HEK293T (cell line): ENCODE measurements at regions not wholly inside any gene's neighbourhood (a gene's known extent, or its start where the extent isn't known, plus 50 kb on each side); places are given as distances from the start of the nearest gene placed in this dataset.

Source experiments
- CTCF ChIA-PET: fragments of 350-600 bp; formaldehyde crosslinking; extraction: SDS; loops from one replicate; lab custom pipeline; 2021; ENCODE audit warnings: antibody characterized with exemption, inconsistent platforms; lab: Yijun Ruan, JAX
- POLR2A ChIA-PET: fragments of 350-600 bp; formaldehyde crosslinking; extraction: SDS; loops from one replicate; lab custom pipeline; 2020; ENCODE audit warnings: antibody characterized with exemption, inconsistent platforms; lab: Yijun Ruan, JAX
- DNase-seq: peaks from one replicate; pipeline ENCODE4 v3.0.0; 2012; ENCODE audit warnings: mixed read lengths; ENCODE audit errors: extremely low spot score
- ARNT ChIP-seq: fragments of 450-650 bp; IDR thresholded peaks from 2 replicates; pipeline ENCODE4 v1.6.1; 2017; ENCODE audit warnings: mild to moderate bottlenecking
- BHLHE40 ChIP-seq: fragments of 450-650 bp; IDR thresholded peaks from 2 replicates; pipeline ENCODE4 v1.6.1; 2016; ENCODE audit warnings: mild to moderate bottlenecking, moderate library complexity, borderline replicate concordance
- CTBP1 ChIP-seq: fragments of 450-650 bp; IDR thresholded peaks from 2 replicates; pipeline ENCODE4 v1.6.1; 2016; ENCODE audit warnings: borderline replicate concordance
- ELF4 ChIP-seq: fragments of 450-650 bp; IDR thresholded peaks from 2 replicates; pipeline ENCODE4 v1.6.1; 2017; ENCODE audit warnings: antibody characterized with exemption
- FOXA1 ChIP-seq: fragments of 450-650 bp; IDR thresholded peaks from 2 replicates; pipeline ENCODE4 v1.6.1; 2016; ENCODE audit warnings: mild to moderate bottlenecking
- FOXK2 ChIP-seq: fragments of 450-650 bp; IDR thresholded peaks from 2 replicates; pipeline ENCODE4 v1.6.1; 2016; ENCODE audit warnings: mild to moderate bottlenecking
- FOXM1 ChIP-seq: fragments of 450-650 bp; IDR thresholded peaks from 2 replicates; pipeline ENCODE4 v1.6.1; 2017; ENCODE audit warnings: mild to moderate bottlenecking, borderline replicate concordance
- HDGF ChIP-seq: fragments of 450-650 bp; IDR thresholded peaks from 2 replicates; pipeline ENCODE4 v1.6.1; 2017; ENCODE audit warnings: antibody characterized with exemption, borderline replicate concordance
- L3MBTL2 ChIP-seq: fragments of 450-650 bp; conservative IDR thresholded peaks from 2 replicates; pipeline ENCODE4 v1.6.1; 2016; ENCODE audit warnings: mild to moderate bottlenecking
- LEF1 ChIP-seq: fragments of 450-650 bp; IDR thresholded peaks from 2 replicates; pipeline ENCODE4 v1.6.1; 2017; ENCODE audit warnings: mild to moderate bottlenecking, borderline replicate concordance
- NFRKB ChIP-seq: fragments of 450-650 bp; IDR thresholded peaks from 2 replicates; pipeline ENCODE4 v1.6.1; 2016; ENCODE audit warnings: mild to moderate bottlenecking, moderate library complexity
- PKNOX1 ChIP-seq: fragments of 450-650 bp; IDR thresholded peaks from 2 replicates; pipeline ENCODE4 v1.6.1; 2016
- SP1 ChIP-seq: fragments of 450-650 bp; IDR thresholded peaks from 2 replicates; pipeline ENCODE4 v1.6.1; 2017
- SUZ12 ChIP-seq: fragments of 450-650 bp; IDR thresholded peaks from 2 replicates; pipeline ENCODE4 v1.6.1; 2016; ENCODE audit warnings: mild to moderate bottlenecking
- TARDBP ChIP-seq: fragments of 450-650 bp; IDR thresholded peaks from 2 replicates; pipeline ENCODE4 v1.6.1; 2016
- ZNF384 ChIP-seq: fragments of 450-650 bp; IDR thresholded peaks from 2 replicates; pipeline ENCODE4 v1.6.1; 2016

DNA sequence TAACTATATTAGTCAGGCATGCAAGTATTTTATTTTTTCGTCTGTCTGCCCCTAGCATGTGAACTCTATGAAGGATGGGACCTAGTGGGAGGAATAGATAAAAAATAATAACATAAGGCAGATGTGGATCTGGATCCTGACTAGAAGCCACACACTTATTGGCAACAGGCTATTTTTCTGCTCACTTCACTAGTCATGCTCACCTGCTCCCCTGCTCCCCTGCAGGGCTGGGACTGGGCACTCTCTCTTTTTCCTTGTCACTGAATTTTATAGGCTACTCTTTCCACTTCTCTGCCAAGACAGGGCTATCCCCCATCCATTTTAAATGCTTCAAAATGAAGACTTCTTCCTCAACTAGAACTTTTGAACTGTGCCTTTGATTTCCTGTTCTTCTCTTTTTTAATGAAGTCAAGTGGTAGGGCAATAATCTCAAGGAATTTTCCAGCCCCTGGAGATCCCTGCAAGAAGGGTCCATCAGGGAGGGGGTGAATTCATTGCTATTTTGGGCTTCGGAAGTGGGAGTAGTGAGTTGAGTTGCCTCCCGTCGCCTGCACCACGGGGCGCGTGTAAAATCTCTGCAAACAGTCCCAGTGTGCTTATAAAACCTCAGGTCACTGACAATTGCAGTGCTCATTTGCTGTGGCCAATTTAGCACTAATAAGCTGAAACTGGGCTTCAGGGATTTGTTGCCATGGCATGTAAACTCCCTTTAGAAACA, 156.7 kb upstream of the NPVF start:
- ChIA-PET CTCF (interaction anchor here (1.2 kb wide), 1 partner anchor 125 kb away, joined by 5 read pairs; no protein-coding TSS in a partner anchor), POLR2A (interaction anchor here (1.2 kb wide), 1 partner anchor 125 kb away, joined by 4 read pairs; no protein-coding TSS in a partner anchor)
- peak; percentile 17 for DNase-seq
- no peak for TF ChIP-seq NFRKB
- TF ChIP-seq LEF1 = no peak
- no peak for TF ChIP-seq SP1
- TF ChIP-seq CTBP1 = peak; percentile 47; the same call in 1 of the 2 replicates

GRCh38 chr7:25385506-25386136, 157.3 kb upstream of the NPVF start:
- TF ChIP-seq L3MBTL2 (no peak), TARDBP (no peak), BHLHE40 (no peak), ELF4 (no peak), HDGF (no peak), ZNF384 (no peak), ARNT (no peak), FOXM1 (no peak), FOXA1 (no peak), SP1 (no peak), PKNOX1 (no peak), LEF1 (no peak)
- no peak for DNase-seq
- ChIA-PET POLR2A (interaction anchor here (0.6 to 1.2 kb wide), 2 partner anchors 26 to 126 kb away, joined by 3 to 4 read pairs; no protein-coding TSS in a partner anchor), CTCF (interaction anchor here (0.8 to 1.2 kb wide), 2 partner anchors 125 to 126 kb away, joined by 4 to 5 read pairs; no protein-coding TSS in a partner anchor)

GRCh38 chr7:25386311-25386744, 158.0 kb upstream of the NPVF start:
- TF ChIP-seq SUZ12 (no peak), SP1 (no peak), PKNOX1 (no peak), FOXM1 (no peak), LEF1 (no peak), TARDBP (no peak), CTBP1 (no peak), NFRKB (no peak), HDGF (no peak), FOXK2 (no peak), ELF4 (no peak), BHLHE40 (no peak), L3MBTL2 (no peak)
- POLR2A ChIA-PET = interaction anchor here (0.6 kb wide), 1 partner anchor 27 kb away, joined by 3 read pairs; no protein-coding TSS in a partner anchor
- no peak for DNase-seq
- CTCF ChIA-PET = interaction anchor here (0.8 to 1.5 kb wide), 4 partner anchors 125 to 126 kb away, joined by 3 to 5 read pairs (median 4); no protein-coding TSS in a partner anchor

DNA sequence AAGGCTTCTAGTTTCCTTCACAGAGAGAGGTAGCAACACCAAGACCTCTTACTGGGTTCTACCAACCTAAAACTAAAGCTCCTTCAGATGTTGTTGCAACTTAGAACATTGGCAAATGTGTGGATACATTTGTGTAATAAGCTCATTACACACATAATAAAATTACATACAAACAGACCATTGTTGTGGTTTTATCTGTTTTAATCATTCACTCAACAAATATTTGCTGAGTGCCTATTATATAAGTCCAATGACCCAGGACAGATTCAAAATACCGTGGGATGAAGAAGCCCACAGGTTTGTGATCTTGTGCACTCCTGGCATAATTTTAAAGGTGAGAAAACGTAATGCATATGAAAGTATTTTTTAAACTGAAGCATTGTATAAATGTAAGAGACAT, 160.4 kb upstream of the NPVF start:
- ChIA-PET POLR2A (no interaction called here), CTCF (interaction anchor here (1.0 to 4.2 kb wide), 3 partner anchors 74 to 130 kb away, joined by 3 to 32 read pairs (median 4); no protein-coding TSS in a partner anchor)
- DNase-seq = no peak
- TF ChIP-seq SP1 (no peak), PKNOX1 (no peak), ELF4 (no peak), FOXA1 (no peak), CTBP1 (no peak), FOXK2 (no peak), LEF1 (no peak), L3MBTL2 (no peak), HDGF (no peak), BHLHE40 (no peak), ZNF384 (no peak), NFRKB (no peak), SUZ12 (no peak), FOXM1 (no peak), ARNT (no peak), TARDBP (no peak)

GRCh38 chr7:25389489-25390106, 161.3 kb upstream of the NPVF start:
- CTCF ChIA-PET = interaction anchor here (0.6 to 6.2 kb wide), 4 partner anchors 20 to 177 kb away, joined by 3 to 61 read pairs (median 18); no protein-coding TSS in a partner anchor
- peak; percentile 50 for DNase-seq
- POLR2A ChIA-PET = no interaction called here
- TF ChIP-seq LEF1 (no peak), FOXK2 (no peak), L3MBTL2 (no peak), TARDBP (no peak), ZNF384 (peak; percentile 97)
